K562 (cell line): ENCODE measurements at regions not wholly inside any gene's neighbourhood (a gene's known extent, or its start where the extent isn't known, plus 50 kb on each side); places are given as distances from the start of the nearest gene placed in this dataset.

ENCODE experiments used
- ATAC-seq: fragments of 200-7000 bp; cut with Tn5 transposase; 3 replicates; pipeline ENCODE4 v1.9.1; 2020; ENCODE audit warnings: moderate library complexity
- BruUV-seq: library from RNA; stranded (reverse); fragments of 400-500 nt; replicated peaks from 2 replicates; lab custom pipeline; 2021; lab: Mats Ljungman, UMichigan
- CTCF ChIA-PET: fragments of 300-600 bp; formaldehyde crosslinking; extraction: SDS; loops from one replicate; lab custom pipeline; 2021; ENCODE audit warnings: low intra/inter-chr PET ratio; lab: Yijun Ruan, JAX
- POLR2A ChIA-PET: fragments of 300-600, 350-650 bp; sonication (Branson Sonifier 250); formaldehyde crosslinking; extraction: SDS; loops from one replicate; lab custom pipeline; 2021; ENCODE audit warnings: antibody characterized with exemption, inconsistent platforms; lab: Yijun Ruan, JAX
- DNase-seq, 4 experiments: peaks; one replicate each; pipeline versions ENCODE4 v3.0.0 to v3.0.0-alpha.2; 2011 to 2018; ENCODE audit warnings: low spot score in 3 of 4, mixed read lengths in 3 of 4; ENCODE audit errors: extremely low read depth in 1 of 4
- FAIRE-seq: peaks from 2 replicates; lab custom pipeline; 2011; peaks lifted over from hg19 to GRCh38; lab: Jason Lieb, UNC
- H2AFZ ChIP-seq: 2 replicates; pipeline ENCODE4 v1.6.0; 2011; ENCODE audit warnings: low read depth, low read length, control low read depth, inconsistent platforms
- H3K27ac ChIP-seq: fragments of 200-600 bp; 3 replicates; pipeline ENCODE4 v1.8.0; 2011; ENCODE audit warnings: low read depth, mild to moderate bottlenecking, control low read depth, inconsistent platforms, low read length, moderate library complexity, mixed read lengths; ENCODE audit errors: extremely low read depth
- H3K27me3 ChIP-seq, 2 experiments: fragments of 300-600 bp in 1 of 2; 2 replicates in 1 of 2; 3 replicates in 1 of 2; pipeline versions ENCODE4 v1.6.0 to v1.8.0; 2011; ENCODE audit warnings: inconsistent platforms in 2 of 2, low read length in 2 of 2, mild to moderate bottlenecking in 1 of 2, mixed read lengths in 1 of 2, moderate library complexity in 1 of 2; ENCODE audit not compliant: control insufficient read depth in 2 of 2, insufficient read depth in 2 of 2
- H3K36me3 ChIP-seq: fragments of 300-600 bp; 3 replicates; pipeline ENCODE4 v1.8.0; 2011; ENCODE audit warnings: mild to moderate bottlenecking, low read length, inconsistent platforms; ENCODE audit not compliant: control insufficient read depth, insufficient read depth
- H3K4me1 ChIP-seq, 2 experiments: fragments of 200-600 bp in 1 of 2; replicated peaks in 1 of 2; 2 replicates in 1 of 2; 3 replicates in 1 of 2; pipeline versions ENCODE4 v1.5.1 to v1.8.0; 2011; ENCODE audit warnings: inconsistent platforms in 2 of 2, low read length in 2 of 2, mild to moderate bottlenecking in 1 of 2, mixed read lengths in 1 of 2, moderate library complexity in 1 of 2; ENCODE audit not compliant: control insufficient read depth in 2 of 2, insufficient read depth in 2 of 2
- H3K4me2 ChIP-seq: 2 replicates; pipeline ENCODE4 v1.6.1; 2011; ENCODE audit warnings: low read length, control low read depth, inconsistent platforms, mixed read lengths; ENCODE audit not compliant: insufficient read depth
- H3K4me3 ChIP-seq: fragments of 200-600 bp; sonication (generic), shearing (Covaris generic); 2 replicates; pipeline ENCODE4 v1.5.1; 2016; ENCODE audit warnings: control low read depth, inconsistent platforms
- H3K79me2 ChIP-seq: fragments of 200-600 bp; 3 replicates; pipeline ENCODE4 v1.8.0; 2011; ENCODE audit warnings: low read length, inconsistent platforms; ENCODE audit not compliant: control insufficient read depth, insufficient read depth
- H3K9ac ChIP-seq, 2 experiments: 2 replicates each; pipeline versions ENCODE4 v1.6.0 to v1.6.1; 2011; ENCODE audit warnings: low read depth in 2 of 2, low read length in 2 of 2, control low read depth in 1 of 2, inconsistent platforms in 1 of 2, mild to moderate bottlenecking in 1 of 2, mixed read lengths in 1 of 2; ENCODE audit not compliant: insufficient read depth in 1 of 2
- H3K9me1 ChIP-seq: one replicate; pipeline ENCODE4 v1.6.0; 2011; ENCODE audit warnings: inconsistent platforms, mild to moderate bottlenecking, low read length, moderate library complexity; ENCODE audit not compliant: control insufficient read depth, insufficient read depth
- H3K9me3 ChIP-seq: replicated peaks from 2 replicates; pipeline ENCODE4 v1.5.1; 2011; ENCODE audit warnings: low read depth, low read length, inconsistent platforms; ENCODE audit not compliant: control insufficient read depth, insufficient read depth
- H4K20me1 ChIP-seq: replicated peaks from 2 replicates; pipeline ENCODE4 v1.6.1; 2011; ENCODE audit warnings: low read length, inconsistent platforms, mixed read lengths; ENCODE audit not compliant: control insufficient read depth, insufficient read depth
- ARNT ChIP-seq, 2 experiments: fragments of 450-650 bp; IDR thresholded peaks; 2 replicates each; pipeline ENCODE4 v1.6.1; 2016; ENCODE audit warnings: mild to moderate bottlenecking in 1 of 2
- CREBBP ChIP-seq: IDR thresholded peaks from one replicate; pipeline ENCODE4 v1.6.1; 2012; ENCODE audit warnings: low read depth, mild to moderate bottlenecking, control low read depth, inconsistent platforms, low read length
- DNMT1 ChIP-seq: fragments of 450-650 bp; IDR thresholded peaks from 2 replicates; pipeline ENCODE4 v1.6.1; 2016; ENCODE audit warnings: antibody characterized with exemption, mild to moderate bottlenecking
- MBD1 ChIP-seq: fragments of 250-450 bp; sonication (Bioruptor Pico); IDR thresholded peaks from 2 replicates; pipeline ENCODE4 v1.8.0; 2022; ENCODE audit warnings: inconsistent platforms
- MCM7 ChIP-seq, 2 experiments: fragments of 450-650 bp; IDR thresholded peaks; 2 replicates each; pipeline ENCODE4 v1.6.1; 2016 to 2018
- MYC ChIP-seq, 2 experiments: fragments of 250-450 bp in 1 of 2; sonication (Bioruptor Pico) in 1 of 2; IDR thresholded peaks; 2 replicates each; pipeline versions ENCODE4 v1.5.1 to v1.6.1; 2012 to 2021; ENCODE audit warnings: low read depth in 2 of 2, borderline replicate concordance in 1 of 2, improper control_type of control experiment in 1 of 2, low read length in 1 of 2, mild to moderate bottlenecking in 1 of 2, moderate library complexity in 1 of 2
- PHB2 ChIP-seq: fragments of 450-650 bp; IDR thresholded peaks from 2 replicates; pipeline ENCODE4 v1.6.1; 2017; ENCODE audit warnings: low read depth
- POLR2AphosphoS2 ChIP-seq: IDR thresholded peaks from 2 replicates; pipeline ENCODE4 v1.6.1; 2012; ENCODE audit warnings: low read length, improper control_type of control experiment
- SAFB2 ChIP-seq: fragments of 200-400 bp; formaldehyde crosslinking; IDR thresholded peaks from 2 replicates; pipeline ENCODE4 v1.6.1; 2018; ENCODE audit warnings: borderline replicate concordance, low read length, low read depth, moderate library complexity; ENCODE audit not compliant: severe bottlenecking
- SMAD2 ChIP-seq: fragments of 150-350 bp; IDR thresholded peaks from 2 replicates; pipeline ENCODE4 v1.6.1; 2014; ENCODE audit warnings: low read depth, mild to moderate bottlenecking, low read length
- ZNF318 ChIP-seq, 2 experiments: fragments of 450-650 bp; IDR thresholded peaks; 2 replicates each; pipeline ENCODE4 v1.6.1; 2016; ENCODE audit warnings: mild to moderate bottlenecking in 2 of 2, borderline replicate concordance in 1 of 2, low read depth in 1 of 2, moderate library complexity in 1 of 2
- ZNF324 ChIP-seq: fragments of 250-450 bp; sonication (Bioruptor Pico); IDR thresholded peaks from 2 replicates; pipeline ENCODE4 v1.4.0; 2020; ENCODE audit warnings: mild to moderate bottlenecking
- WGBS: fragments of 100-300 bp; shearing (Covaris generic); methylation state at CpG from one replicate; pipeline ENCODE4 v1.1.6; 2016; ENCODE audit warnings: low coverage, mixed read lengths; ENCODE audit not compliant: insufficient coverage; ENCODE audit errors: missing lambda C conversion rate; 5-methylcytosine and 5-hydroxymethylcytosine counted together
- in situ Hi-C: fragments of 300-500 bp; cut with MboI; formaldehyde crosslinking; loops from 4 replicates; pipeline ENCODE4 v1.15.0; 2018; ENCODE audit warnings: inconsistent platforms, mixed read lengths
- intact Hi-C: fragments of 100-400 bp; cut with micrococcal nuclease; formaldehyde crosslinking; loops from 2 replicates; pipeline ENCODE4 v1.14.2; 2022

GRCh38 chr14:37948266-37948665, 259.4 kb upstream of the SSTR1 start:
- H3K4me1 ChIP-seq, result no peaks in the 10 kb centered on the region
- ChIA-PET POLR2A (no interaction called here), CTCF (no interaction called here)
- H3K79me2 ChIP-seq, result no peaks in the 10 kb centered on the region
- ATAC-seq (no peak), FAIRE-seq (no peak), DNase-seq (no peak)
- H3K27ac ChIP-seq, result no peak overlapping the region
- no peak overlapping the region for H3K4me3 ChIP-seq
- no peaks in the 10 kb centered on the region for H3K27me3 ChIP-seq
- no peaks in the 10 kb centered on the region for H3K9me3 ChIP-seq
- H3K4me2 ChIP-seq, result no peak overlapping the region
- intact Hi-C loops, result no loop called here
- 3% methylated on average over 4 of the region's 4 CpGs for WGBS
- in situ Hi-C loops, result no loop called here
- H3K36me3 ChIP-seq, result no peaks in the 10 kb centered on the region
- H3K9me1 ChIP-seq, result no peaks in the 10 kb centered on the region
- BruUV-seq, result no TSS peak
- no peak overlapping the region for H2AFZ ChIP-seq
- no peaks in the 10 kb centered on the region for H4K20me1 ChIP-seq
- H3K9ac ChIP-seq, result no peak overlapping the region
- TF ChIP-seq MYC (IDR thresholded peaks at IDR 0.05; ENCODE audit: low read depth, low read length), result no peak
- no peak for TF ChIP-seq MYC (CRISPR knock-in tag; IDR thresholded peaks at IDR 0.05; ENCODE audit: borderline replicate concordance, low read depth)
- TF ChIP-seq CREBBP, result no peak
- TF ChIP-seq SAFB2, result no peak
- no peak for TF ChIP-seq MCM7 (IDR thresholded peaks at IDR 0.05)
- TF ChIP-seq MBD1 (CRISPR knock-in tag), result no peak
- TF ChIP-seq SMAD2, result no peak
- no peak for TF ChIP-seq DNMT1
- no peak for TF ChIP-seq ZNF324
- TF ChIP-seq ZNF318 (IDR thresholded peaks at IDR 0.05; ENCODE audit: borderline replicate concordance in 1 of 2, low read depth in 1 of 2), result no peak
- no peak for TF ChIP-seq POLR2AphosphoS2
- TF ChIP-seq PHB2, result no peak
- TF ChIP-seq ARNT (IDR thresholded peaks at IDR 0.05), result no peak
